Activated CD4-positive, alpha-beta memory T cell treated with anti-CD3 and anti-CD28 coated beads for 36 hours (primary cell): ENCODE measurements at regions not wholly inside any gene's neighbourhood (a gene's known extent, or its start where the extent isn't known, plus 50 kb on each side); places are given as distances from the start of the nearest gene placed in this dataset.

ENCODE experiments used
- CTCF ChIA-PET: fragments of 350-600 bp; sonication (Branson Sonifier 250); formaldehyde crosslinking; loops from one replicate; lab custom pipeline; 2021; ENCODE audit warnings: antibody characterized with exemption, inconsistent platforms; lab: Charles Lee
- POLR2A ChIA-PET: fragments of 350-600 bp; sonication (Branson Sonifier 250); formaldehyde crosslinking; loops from one replicate; lab custom pipeline; 2021; ENCODE audit warnings: antibody characterized with exemption; lab: Charles Lee
- DNase-seq: peaks from one replicate; pipeline ENCODE4 v3.0.0-alpha.2; 2020
- H3K27ac Mint-ChIP-seq: one replicate; pipeline ENCODE4 v1.8.0; 2021; ENCODE audit warnings: mixed read lengths
- H3K27me3 Mint-ChIP-seq: one replicate; pipeline ENCODE4 v1.8.0; 2021; ENCODE audit warnings: mixed read lengths
- H3K36me3 Mint-ChIP-seq: one replicate; pipeline ENCODE4 v1.8.0; 2021; ENCODE audit warnings: mixed read lengths
- H3K4me1 Mint-ChIP-seq: one replicate; pipeline ENCODE4 v1.8.0; 2021; ENCODE audit warnings: low read depth, mixed read lengths
- H3K4me3 Mint-ChIP-seq: one replicate; pipeline ENCODE4 v1.8.0; 2021; ENCODE audit warnings: mild to moderate bottlenecking, mixed read lengths
- H3K9me3 Mint-ChIP-seq: one replicate; pipeline ENCODE4 v1.8.0; 2021; ENCODE audit warnings: mixed read lengths
- intact Hi-C: fragments of 100-400 bp; cut with micrococcal nuclease; formaldehyde crosslinking; loops from one replicate; pipeline ENCODE4 v1.15.1; 2023

- H3K4me3 Mint-ChIP-seq = no peak overlapping the region
- CTCF ChIA-PET = interaction anchor here (0.6 kb wide), 1 partner anchor 93 kb away, joined by 3 read pairs; no protein-coding TSS in a partner anchor
- no peaks in the 10 kb centered on the region for H3K4me1 Mint-ChIP-seq
- peaks cover 21% of the 10 kb centered on the region for H3K36me3 Mint-ChIP-seq
- intact Hi-C loops = no loop called here
- no peaks in the 10 kb centered on the region for H3K9me3 Mint-ChIP-seq
- no peak overlapping the region for H3K27ac Mint-ChIP-seq
- no peaks in the 10 kb centered on the region for H3K27me3 Mint-ChIP-seq
- no peak for DNase-seq
- POLR2A ChIA-PET = no interaction called here
Measured at GRCh38 chr22:26860301-26860700, 202.9 kb downstream of the MIAT start.

- no peak overlapping the region for H3K4me3 Mint-ChIP-seq
- CTCF ChIA-PET = no interaction called here
Measured at GRCh38 chr22:26865021-26865420, 207.6 kb downstream of the MIAT start.

GRCh38 chr22:26883393-26883792, 226.0 kb downstream of the MIAT start:
- Mint-ChIP-seq H3K9me3 (no peaks in the 10 kb centered on the region), H3K27me3 (no peaks in the 10 kb centered on the region), H3K4me3 (no peak overlapping the region), H3K27ac (no peak overlapping the region), H3K36me3 (peaks cover 16% of the 10 kb centered on the region), H3K4me1 (no peaks in the 10 kb centered on the region)
- intact Hi-C loops = no loop called here
- POLR2A ChIA-PET = no interaction called here
- CTCF ChIA-PET = no interaction called here
- no peak for DNase-seq

More at GRCh38 chr22:26865021-26865420, 207.6 kb downstream of the MIAT start:
- POLR2A ChIA-PET = no interaction called here
- Mint-ChIP-seq H3K4me1 (no peaks in the 10 kb centered on the region), H3K27me3 (no peaks in the 10 kb centered on the region), H3K27ac (no peak overlapping the region), H3K36me3 (peaks cover 54% of the 10 kb centered on the region), H3K9me3 (peaks cover 5% of the 10 kb centered on the region)
- intact Hi-C loops = no loop called here
- no peak for DNase-seq

GRCh38 chr22:26884921-26885320, 227.5 kb downstream of the MIAT start:
- intact Hi-C loops = no loop called here
- Mint-ChIP-seq H3K9me3 (no peaks in the 10 kb centered on the region), H3K4me1 (no peaks in the 10 kb centered on the region), H3K4me3 (no peak overlapping the region), H3K36me3 (peaks cover 6% of the 10 kb centered on the region), H3K27ac (no peak overlapping the region), H3K27me3 (no peaks in the 10 kb centered on the region)
- POLR2A ChIA-PET = no interaction called here
- no peak for DNase-seq
- CTCF ChIA-PET = no interaction called here

DNA sequence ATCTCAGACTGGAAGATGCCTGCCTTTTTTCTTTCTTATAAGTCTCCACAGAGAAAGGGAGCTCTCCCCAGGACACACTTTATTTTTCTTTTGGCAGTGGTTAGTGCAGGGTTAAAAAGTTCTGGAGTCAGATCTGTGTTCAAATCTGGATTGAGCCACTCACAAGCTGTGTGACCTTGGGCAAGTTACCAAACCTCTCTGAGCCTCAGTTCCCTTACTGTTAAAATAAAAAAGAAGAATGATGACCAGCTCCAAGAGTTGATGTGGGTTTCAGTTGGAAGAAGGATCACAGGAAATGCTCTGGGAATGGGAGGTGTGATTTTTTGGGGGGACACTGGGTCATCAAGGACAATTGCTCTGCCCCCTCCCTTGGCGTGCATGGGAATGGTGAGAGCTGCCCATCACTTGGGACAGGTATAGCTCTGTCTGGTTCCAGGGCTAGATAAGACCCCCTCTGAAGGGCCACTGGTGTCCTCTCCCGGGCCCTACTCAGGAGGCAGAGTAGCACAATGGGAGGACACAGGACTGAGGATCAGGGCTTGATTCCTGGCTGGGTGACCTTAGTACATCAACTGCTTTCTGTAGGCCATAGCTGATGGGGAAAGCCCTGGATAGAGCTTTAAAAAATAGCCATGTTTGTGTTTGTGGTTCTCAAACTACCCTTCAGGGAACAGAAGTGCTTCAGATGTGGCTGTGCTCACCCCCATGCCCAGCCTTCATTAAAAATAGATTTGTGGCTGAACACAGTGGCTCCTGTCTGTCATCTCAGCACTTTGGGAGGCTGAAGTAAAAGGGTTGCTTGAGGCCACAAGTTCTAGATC, 228.3 kb downstream of the MIAT start:
- intact Hi-C loops = no loop called here
- no peak overlapping the region for H3K4me3 Mint-ChIP-seq
- no peaks in the 10 kb centered on the region for H3K4me1 Mint-ChIP-seq
- H3K36me3 Mint-ChIP-seq = peaks cover 6% of the 10 kb centered on the region
- CTCF ChIA-PET = no interaction called here
- H3K27me3 Mint-ChIP-seq = no peaks in the 10 kb centered on the region
- no peaks in the 10 kb centered on the region for H3K9me3 Mint-ChIP-seq
- POLR2A ChIA-PET = no interaction called here
- DNase-seq = no peak
- no peak overlapping the region for H3K27ac Mint-ChIP-seq

DNA sequence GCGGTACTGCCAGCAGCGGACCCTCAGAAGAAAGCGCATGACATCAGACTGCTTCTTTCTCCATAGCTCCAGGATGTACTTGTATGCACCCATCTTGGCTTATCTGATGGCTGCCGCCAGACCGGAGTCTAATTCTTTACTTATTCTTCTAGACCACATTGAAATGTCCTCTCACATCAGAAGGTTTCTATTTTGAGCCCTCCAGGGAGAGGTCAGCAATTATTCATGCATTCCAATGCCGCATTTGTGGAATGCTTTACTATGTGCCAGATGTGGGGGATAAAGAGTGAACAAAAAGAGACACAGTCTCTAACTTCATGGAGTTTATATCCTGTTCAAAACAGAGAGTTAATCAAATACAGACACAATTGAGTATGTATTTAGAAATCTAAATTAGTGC, 230.1 kb downstream of the MIAT start:
- CTCF ChIA-PET = no interaction called here
- intact Hi-C loops = no loop called here
- no peaks in the 10 kb centered on the region for H3K9me3 Mint-ChIP-seq

DNA sequence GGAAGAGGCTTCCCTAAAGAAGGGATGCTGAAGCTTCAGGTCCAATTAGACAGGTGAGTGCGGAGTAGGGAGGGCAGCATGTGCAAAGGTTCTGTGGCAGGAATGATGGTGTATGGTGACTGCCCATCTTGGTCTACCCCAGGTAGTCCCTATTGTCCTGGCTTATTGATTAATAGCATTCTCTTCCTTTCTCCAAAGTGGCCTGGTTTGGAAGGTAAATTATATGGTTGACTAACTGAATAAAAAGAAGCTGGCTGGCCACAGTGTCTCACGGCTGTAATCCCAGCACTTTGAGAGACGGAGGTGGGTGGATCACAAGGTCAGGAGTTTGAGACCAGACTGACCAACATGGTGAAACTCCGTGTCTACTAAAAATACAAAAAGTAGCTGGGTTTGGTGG, 230.5 kb downstream of the MIAT start:
- no peak overlapping the region for H3K27ac Mint-ChIP-seq
- peaks cover 4% of the 10 kb centered on the region for H3K36me3 Mint-ChIP-seq
- no peak for DNase-seq
- no peaks in the 10 kb centered on the region for H3K9me3 Mint-ChIP-seq
- H3K27me3 Mint-ChIP-seq = peaks cover 3% of the 10 kb centered on the region
- no peaks in the 10 kb centered on the region for H3K4me1 Mint-ChIP-seq
- intact Hi-C loops = no loop called here
- ChIA-PET CTCF (no interaction called here), POLR2A (no interaction called here)
- no peak overlapping the region for H3K4me3 Mint-ChIP-seq

More for the DNA sequence above, 230.1 kb downstream of the MIAT start:
- no peak overlapping the region for H3K4me3 Mint-ChIP-seq
- DNase-seq = no peak
- H3K36me3 Mint-ChIP-seq = peaks cover 6% of the 10 kb centered on the region
- no peaks in the 10 kb centered on the region for H3K4me1 Mint-ChIP-seq
- H3K27me3 Mint-ChIP-seq = peaks cover 3% of the 10 kb centered on the region
- POLR2A ChIA-PET = no interaction called here
- no peak overlapping the region for H3K27ac Mint-ChIP-seq

GRCh38 chr22:26888887-26889286, 231.5 kb downstream of the MIAT start:
- intact Hi-C loops = no loop called here
- Mint-ChIP-seq H3K4me3 (no peak overlapping the region), H3K4me1 (no peaks in the 10 kb centered on the region), H3K9me3 (no peaks in the 10 kb centered on the region), H3K36me3 (no peaks in the 10 kb centered on the region), H3K27ac (no peak overlapping the region), H3K27me3 (peaks cover 8% of the 10 kb centered on the region)
- CTCF ChIA-PET = no interaction called here
- POLR2A ChIA-PET = no interaction called here
- DNase-seq = no peak

GRCh38 chr22:26889802-26890201, 232.4 kb downstream of the MIAT start:
- Mint-ChIP-seq H3K27me3 (peaks cover 8% of the 10 kb centered on the region), H3K9me3 (no peaks in the 10 kb centered on the region), H3K27ac (no peak overlapping the region), H3K36me3 (no peaks in the 10 kb centered on the region), H3K4me3 (no peak overlapping the region), H3K4me1 (peaks cover 5% of the 10 kb centered on the region)
- DNase-seq = no peak
- CTCF ChIA-PET = no interaction called here
- intact Hi-C loops = no loop called here
- POLR2A ChIA-PET = no interaction called here

GRCh38 chr22:26890870-26891269, 233.5 kb downstream of the MIAT start:
- intact Hi-C loops = no loop called here
- no peak for DNase-seq
- CTCF ChIA-PET = no interaction called here

DNA sequence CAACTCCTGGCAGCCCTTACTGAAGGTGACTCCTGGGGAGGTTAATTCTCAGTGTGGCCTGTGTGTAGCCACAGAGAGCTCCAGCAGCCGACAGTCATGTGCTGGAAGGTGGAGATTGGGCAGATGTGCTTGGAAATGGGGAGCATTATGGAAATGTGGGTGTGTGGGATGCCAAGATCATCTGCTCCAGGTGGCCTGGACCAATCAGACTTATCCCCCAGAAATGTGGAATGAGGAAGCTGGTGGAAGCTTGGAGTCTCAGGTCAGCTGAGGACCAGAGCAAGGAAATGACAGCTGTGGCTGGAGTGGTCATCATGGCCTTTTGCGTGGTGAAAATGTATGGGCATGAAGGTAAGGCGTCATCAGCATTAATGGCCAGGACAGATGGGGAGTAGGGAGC, 234.0 kb downstream of the MIAT start:
- DNase-seq = no peak
- intact Hi-C loops = no loop called here
- Mint-ChIP-seq H3K27ac (no peak overlapping the region), H3K27me3 (peaks cover 11% of the 10 kb centered on the region), H3K36me3 (no peaks in the 10 kb centered on the region), H3K4me3 (no peak overlapping the region), H3K9me3 (no peaks in the 10 kb centered on the region), H3K4me1 (peaks cover 7% of the 10 kb centered on the region)
- ChIA-PET CTCF (no interaction called here), POLR2A (no interaction called here)

More at GRCh38 chr22:26890870-26891269, 233.5 kb downstream of the MIAT start:
- peaks cover 7% of the 10 kb centered on the region for H3K4me1 Mint-ChIP-seq
- H3K4me3 Mint-ChIP-seq = no peak overlapping the region
- peaks cover 10% of the 10 kb centered on the region for H3K27me3 Mint-ChIP-seq
- H3K27ac Mint-ChIP-seq = no peak overlapping the region
- POLR2A ChIA-PET = no interaction called here
- no peaks in the 10 kb centered on the region for H3K36me3 Mint-ChIP-seq
- no peaks in the 10 kb centered on the region for H3K9me3 Mint-ChIP-seq

- H3K36me3 Mint-ChIP-seq = no peaks in the 10 kb centered on the region
- no peak overlapping the region for H3K27ac Mint-ChIP-seq
- peaks cover 13% of the 10 kb centered on the region for H3K27me3 Mint-ChIP-seq
- ChIA-PET POLR2A (no interaction called here), CTCF (no interaction called here)
- no peak for DNase-seq
- peaks cover 7% of the 10 kb centered on the region for H3K4me1 Mint-ChIP-seq
- H3K9me3 Mint-ChIP-seq = no peaks in the 10 kb centered on the region
- H3K4me3 Mint-ChIP-seq = no peak overlapping the region
- intact Hi-C loops = no loop called here
Measured at GRCh38 chr22:26892166-26893041, 235.0 kb downstream of the MIAT start.
